Skeletal muscle satellite cell (primary cell): ENCODE measurements at regions not wholly inside any gene's neighbourhood (a gene's known extent, or its start where the extent isn't known, plus 50 kb on each side); places are given as distances from the start of the nearest gene placed in this dataset.
"Not testable (repeated sequence)": the region's sequence is repeated elsewhere in the genome, so short reads cannot be mapped to it uniquely, and the experiment has no call there.

Source experiments
- H3K27me3 ChIP-seq: 2 replicates; pipeline ENCODE4 v1.7.0; 2013; ENCODE audit warnings: low read length; ENCODE audit not compliant: control insufficient read depth, insufficient read depth
- H3K36me3 ChIP-seq: 2 replicates; pipeline ENCODE4 v1.7.0; 2013; ENCODE audit warnings: mild to moderate bottlenecking, control low read depth, low read length; ENCODE audit not compliant: insufficient read depth
- H3K4me1 ChIP-seq: 2 replicates; pipeline ENCODE4 v1.7.0; 2013; ENCODE audit warnings: low read length; ENCODE audit not compliant: control insufficient read depth, insufficient read depth
- H3K4me2 ChIP-seq: 2 replicates; pipeline ENCODE4 v1.7.0; 2013; ENCODE audit warnings: mild to moderate bottlenecking, low read length
- H3K4me3 ChIP-seq: 2 replicates; pipeline ENCODE4 v1.7.0; 2013; ENCODE audit warnings: low read length
- H3K9ac ChIP-seq: 2 replicates; pipeline ENCODE4 v1.7.0; 2013; ENCODE audit warnings: mild to moderate bottlenecking, low read depth, low read length, moderate library complexity
- H3K9me3 ChIP-seq: replicated peaks from 2 replicates; pipeline ENCODE4 v1.7.0; 2013; ENCODE audit warnings: mild to moderate bottlenecking, control low read depth, low read length

- no peak overlapping the region for H3K4me3 ChIP-seq
- H3K27me3 ChIP-seq = no peaks in the 10 kb centered on the region
- no peaks in the 10 kb centered on the region for H3K36me3 ChIP-seq
- H3K9me3 ChIP-seq = no peaks in the 10 kb centered on the region
- peaks cover 7% of the 10 kb centered on the region for H3K4me1 ChIP-seq
- no peak overlapping the region for H3K4me2 ChIP-seq
- H3K9ac ChIP-seq = no peak overlapping the region
Measured at GRCh38 chr5:158513490-158514318, 586.0 kb downstream of the EBF1 start.

- Histone ChIP-seq H3K4me1 (peaks cover 7% of the 10 kb centered on the region), H3K36me3 (no peaks in the 10 kb centered on the region), H3K4me2 (no peak overlapping the region), H3K9me3 (no peaks in the 10 kb centered on the region), H3K27me3 (no peaks in the 10 kb centered on the region), H3K9ac (no peak overlapping the region), H3K4me3 (no peak overlapping the region)
Measured at GRCh38 chr5:158511454-158511853, 588.3 kb downstream of the EBF1 start.

DNA sequence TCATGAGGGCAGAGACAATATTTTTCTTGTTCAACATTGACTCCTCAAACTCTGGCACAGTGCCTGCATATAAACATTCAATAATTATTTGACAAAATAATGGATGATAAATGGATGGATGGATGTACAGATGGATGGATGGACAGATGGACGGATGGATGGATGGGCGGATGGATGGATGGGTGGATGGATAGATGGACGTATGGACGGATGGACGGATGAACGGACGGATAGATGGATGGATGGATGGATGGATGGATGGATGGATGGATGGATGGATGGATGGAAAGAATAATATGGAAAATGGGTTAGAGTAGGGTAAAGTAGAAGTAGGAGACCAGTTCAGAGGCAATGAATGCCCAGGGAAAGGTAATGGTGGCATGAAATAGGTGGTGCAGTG, 589.2 kb downstream of the EBF1 start:
- Histone ChIP-seq H3K9me3 (no peaks in the 10 kb centered on the region), H3K4me2 (no peak overlapping the region), H3K36me3 (no peaks in the 10 kb centered on the region)

GRCh38 chr5:158506648-158507047, 593.1 kb downstream of the EBF1 start:
- no peaks in the 10 kb centered on the region for H3K36me3 ChIP-seq
- H3K9ac ChIP-seq = no peak overlapping the region
- H3K27me3 ChIP-seq = no peaks in the 10 kb centered on the region
- no peak overlapping the region for H3K4me3 ChIP-seq
- no peak overlapping the region for H3K4me2 ChIP-seq
- no peaks in the 10 kb centered on the region for H3K4me1 ChIP-seq
- H3K9me3 ChIP-seq = no peaks in the 10 kb centered on the region

More for the DNA sequence above, 589.2 kb downstream of the EBF1 start:
- Histone ChIP-seq H3K4me3 (no peak overlapping the region), H3K9ac (no peak overlapping the region), H3K4me1 (peaks cover 7% of the 10 kb centered on the region), H3K27me3 (no peaks in the 10 kb centered on the region)

DNA sequence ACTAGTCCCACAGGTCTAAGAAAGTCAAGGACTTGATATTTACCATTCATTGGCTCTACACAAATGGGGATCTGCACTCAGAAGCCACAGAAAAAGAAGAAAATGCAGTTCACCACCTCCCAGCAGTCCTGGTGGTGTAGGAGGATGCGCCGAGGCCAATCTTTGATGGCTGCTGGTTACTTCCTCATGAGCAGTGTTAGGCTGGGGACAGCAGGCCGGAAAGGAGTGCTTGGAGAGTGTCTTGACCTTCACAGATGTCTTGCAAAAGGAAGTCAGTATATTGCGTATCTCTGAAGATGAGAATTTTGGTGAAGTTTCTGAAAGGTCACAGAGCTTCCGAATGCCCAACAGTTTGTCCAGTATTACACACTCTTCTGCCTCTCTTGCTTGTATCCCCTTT, 597.0 kb downstream of the EBF1 start:
- Histone ChIP-seq H3K4me3 (no peak overlapping the region), H3K9me3 (no peaks in the 10 kb centered on the region), H3K27me3 (no peaks in the 10 kb centered on the region), H3K36me3 (no peaks in the 10 kb centered on the region), H3K4me1 (no peaks in the 10 kb centered on the region), H3K9ac (no peak overlapping the region), H3K4me2 (no peak overlapping the region)

- Histone ChIP-seq H3K9ac (no peak overlapping the region), H3K4me3 (no peak overlapping the region), H3K36me3 (no peaks in the 10 kb centered on the region), H3K4me2 (no peak overlapping the region), H3K9me3 (no peaks in the 10 kb centered on the region), H3K27me3 (no peaks in the 10 kb centered on the region), H3K4me1 (no peaks in the 10 kb centered on the region)
Measured at GRCh38 chr5:158499892-158500418, 599.8 kb downstream of the EBF1 start.

DNA sequence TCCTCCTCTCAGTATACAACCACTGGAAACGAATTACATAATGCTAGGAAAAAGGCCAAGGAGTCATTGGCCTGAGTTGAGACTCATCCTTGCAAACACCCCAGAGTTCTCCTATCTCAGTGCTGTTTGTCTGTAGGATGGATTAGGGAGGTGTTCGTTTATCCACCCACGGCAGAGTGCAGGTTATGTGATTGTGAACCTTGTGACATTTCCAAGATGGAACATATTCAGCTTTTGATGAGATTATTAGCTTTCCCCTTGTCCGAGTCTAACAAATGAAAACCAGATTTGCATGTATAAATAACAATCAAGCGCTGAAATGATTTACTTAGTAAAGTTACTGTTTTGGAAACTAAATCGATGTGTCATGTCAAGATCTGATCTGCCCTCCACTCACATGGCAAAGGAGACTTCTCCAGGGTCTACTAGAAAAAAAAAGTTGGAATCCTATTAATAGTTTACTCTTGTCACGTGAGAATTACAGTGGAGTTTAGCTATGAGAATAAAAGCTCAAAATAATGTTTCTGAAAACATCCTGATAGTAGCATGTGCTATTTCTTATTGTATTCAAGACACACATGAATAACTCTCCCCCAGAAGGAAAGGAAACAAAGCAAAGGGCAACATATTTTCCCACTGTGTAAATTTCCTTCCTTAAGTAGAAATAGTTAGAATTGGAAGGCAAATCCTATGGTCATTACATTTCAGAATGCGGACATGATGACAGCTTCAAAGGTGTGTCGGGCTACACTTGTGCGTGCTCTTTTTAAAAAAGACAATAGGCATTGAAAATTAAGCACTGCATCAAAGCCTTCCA, 600.4 kb downstream of the EBF1 start:
- Histone ChIP-seq H3K9me3 (no peaks in the 10 kb centered on the region), H3K4me3 (no peak overlapping the region), H3K4me1 (no peaks in the 10 kb centered on the region), H3K9ac (no peak overlapping the region), H3K27me3 (no peaks in the 10 kb centered on the region), H3K36me3 (no peaks in the 10 kb centered on the region), H3K4me2 (no peak overlapping the region)

DNA sequence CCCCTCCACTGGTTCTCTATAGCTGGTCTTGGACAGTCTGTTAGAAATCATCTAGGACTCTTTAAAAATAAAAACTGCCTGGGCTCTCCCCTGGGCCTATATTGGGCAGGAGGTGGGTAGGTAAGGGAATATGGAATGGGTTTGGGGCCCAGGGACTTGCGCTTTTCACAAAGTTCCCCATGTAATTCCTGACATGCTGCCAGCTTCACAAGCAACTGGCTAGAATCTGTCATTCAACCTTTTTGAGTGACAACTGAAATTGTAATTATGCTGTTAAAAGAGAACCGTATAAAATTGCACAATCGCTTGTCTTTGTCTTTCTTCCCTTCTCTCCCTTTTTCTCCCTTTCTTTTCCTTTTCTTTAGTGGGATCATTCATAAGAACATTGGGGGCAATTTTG, 603.1 kb downstream of the EBF1 start:
- H3K4me2 ChIP-seq = no peak overlapping the region
- H3K9me3 ChIP-seq = no peaks in the 10 kb centered on the region
- no peaks in the 10 kb centered on the region for H3K36me3 ChIP-seq
- no peak overlapping the region for H3K4me3 ChIP-seq
- H3K4me1 ChIP-seq = no peaks in the 10 kb centered on the region
- no peak overlapping the region for H3K9ac ChIP-seq
- H3K27me3 ChIP-seq = no peaks in the 10 kb centered on the region

GRCh38 chr5:158494541-158494940, 605.2 kb downstream of the EBF1 start:
- H3K9ac ChIP-seq = no peak overlapping the region
- H3K4me2 ChIP-seq = no peak overlapping the region
- H3K4me1 ChIP-seq = no peaks in the 10 kb centered on the region
- H3K9me3 ChIP-seq = no peaks in the 10 kb centered on the region
- no peaks in the 10 kb centered on the region for H3K27me3 ChIP-seq
- no peaks in the 10 kb centered on the region for H3K36me3 ChIP-seq
- H3K4me3 ChIP-seq = no peak overlapping the region

DNA sequence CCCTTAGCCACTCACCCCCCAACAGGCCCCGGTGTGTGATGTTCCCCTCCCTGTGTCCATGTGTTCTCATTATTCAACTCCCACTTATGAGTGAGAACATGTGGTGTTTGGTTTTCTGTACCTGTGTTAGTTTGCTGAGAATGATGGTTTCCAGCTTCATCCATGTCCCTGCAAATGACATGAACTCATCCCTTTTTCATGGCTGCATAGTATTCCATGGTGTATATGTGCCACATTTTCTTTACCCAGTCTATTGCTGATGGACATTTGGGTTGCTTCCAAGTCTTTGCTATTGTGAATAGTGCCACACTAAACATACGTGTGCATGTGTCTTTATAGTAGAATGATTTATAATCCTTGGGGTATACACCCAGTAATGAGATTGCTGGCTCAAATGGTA, 605.7 kb downstream of the EBF1 start:
- not testable (repeated sequence) for H3K4me1 ChIP-seq, H3K4me3 ChIP-seq, H3K9ac ChIP-seq, H3K36me3 ChIP-seq, H3K27me3 ChIP-seq, H3K4me2 ChIP-seq, H3K9me3 ChIP-seq

DNA sequence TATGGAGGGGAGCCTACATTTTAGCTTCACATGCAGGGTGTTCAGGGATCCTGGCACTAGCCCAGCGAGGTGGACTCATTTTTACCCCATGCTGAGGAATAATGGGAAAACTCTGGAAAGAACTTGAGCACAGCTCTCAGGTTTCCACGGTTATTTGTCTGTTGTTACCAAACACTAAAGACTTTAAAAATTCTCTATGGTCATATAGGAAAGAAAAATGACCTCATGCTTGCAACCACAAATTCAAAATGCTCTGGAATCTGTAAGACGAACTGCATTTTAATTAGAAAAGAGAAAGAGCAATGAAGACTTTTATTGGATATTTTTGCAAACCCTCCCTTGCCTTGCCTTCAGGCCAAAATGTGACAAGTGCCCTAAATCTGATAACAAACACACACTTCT, 606.9 kb downstream of the EBF1 start:
- Histone ChIP-seq H3K9ac (no peak overlapping the region), H3K4me2 (no peak overlapping the region), H3K36me3 (no peaks in the 10 kb centered on the region), H3K4me3 (no peak overlapping the region), H3K4me1 (no peaks in the 10 kb centered on the region), H3K27me3 (peaks cover 6% of the 10 kb centered on the region), H3K9me3 (no peaks in the 10 kb centered on the region)
